NCI-H82 treated with DMSO at 0.1 percent for 48 hours (cell line): ENCODE measurements at regions not wholly inside any gene's neighbourhood (a gene's known extent, or its start where the extent isn't known, plus 50 kb on each side); places are given as distances from the start of the nearest gene placed in this dataset.
"Not testable (repeated sequence)": the region's sequence is repeated elsewhere in the genome, so short reads cannot be mapped to it uniquely, and the experiment has no call there.

Source experiments
- DNase-seq: peaks from one replicate; lab custom pipeline; 2025; ENCODE audit not compliant: unreplicated experiment; lab: John Stamatoyannopoulos, UW

DNA sequence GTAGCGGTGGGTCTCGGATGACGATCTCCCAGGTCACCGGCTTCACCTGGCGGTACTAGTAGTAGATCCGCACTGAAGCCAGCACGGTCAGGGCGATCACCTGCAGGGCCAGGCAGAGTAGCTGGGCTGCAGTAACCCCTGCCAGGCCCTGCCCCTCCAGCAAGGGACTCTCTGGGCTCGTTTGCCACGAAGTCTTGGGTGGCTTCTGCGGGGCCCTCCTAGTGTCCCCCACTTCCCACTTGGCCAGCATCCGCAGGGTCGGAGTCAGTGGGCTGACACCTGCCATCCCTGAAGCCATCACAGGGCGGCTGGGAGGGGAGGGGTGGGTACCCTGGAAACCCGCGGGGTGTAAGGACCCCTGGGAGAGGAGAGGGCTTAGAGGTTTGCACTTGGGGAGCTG, 214.0 kb downstream of the OR4C45 start:
- no peak for DNase-seq

- DNase-seq: no peak
These were observed 214.7 kb downstream of the OR4C45 start for GRCh38 chr11:50247309-50247874.

DNA sequence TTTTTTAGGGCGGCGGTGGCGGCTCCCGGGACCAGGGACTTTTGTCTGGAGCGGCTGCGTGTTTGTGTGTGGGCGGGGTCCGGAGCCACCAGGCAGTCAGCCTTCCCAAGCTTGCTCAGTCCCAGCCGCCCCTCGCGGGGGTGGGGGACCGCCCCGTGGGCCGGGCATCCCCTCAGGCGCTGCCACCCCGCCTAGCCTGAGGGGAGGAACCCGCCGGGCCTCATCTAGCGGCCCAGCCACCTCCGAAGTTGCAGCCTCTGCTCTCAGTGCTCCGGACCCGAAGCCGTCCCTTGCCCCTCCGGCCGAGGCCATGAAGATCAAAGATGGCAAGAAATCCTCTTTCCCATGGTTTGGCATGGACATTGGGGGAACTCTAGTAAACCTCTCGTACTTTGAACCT, 235.2 kb downstream of the OR4C45 start:
- no peak for DNase-seq

GRCh38 chr11:50275133-50275532, 242.5 kb downstream of the OR4C45 start:
- no peak for DNase-seq

- DNase-seq: no peak
These were observed 246.1 kb downstream of the OR4C45 start for GRCh38 chr11:50278756-50279155.

GRCh38 chr11:50298182-50298988, 265.7 kb downstream of the OR4C45 start:
- DNase-seq: no peak

DNA sequence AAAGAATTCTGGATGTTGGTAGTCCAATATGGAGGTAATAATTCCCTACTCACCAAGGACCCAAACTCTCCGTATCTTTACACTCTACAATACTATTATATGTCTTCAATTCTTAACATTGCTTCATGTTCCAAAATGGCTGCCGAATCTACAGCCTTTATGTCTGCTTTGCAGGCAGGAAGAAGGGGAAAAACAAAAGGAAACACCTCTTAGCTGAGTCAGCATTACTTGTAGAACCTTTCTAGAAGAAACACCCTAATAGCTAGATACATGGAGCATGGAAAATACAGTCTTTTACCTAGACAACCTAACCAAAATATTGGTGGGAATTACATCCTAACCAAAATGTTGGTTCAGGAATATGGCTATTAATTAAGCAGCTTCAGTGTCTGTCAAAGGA, 298.0 kb downstream of the OR4C45 start:
- DNase-seq: not testable (repeated sequence)

DNA sequence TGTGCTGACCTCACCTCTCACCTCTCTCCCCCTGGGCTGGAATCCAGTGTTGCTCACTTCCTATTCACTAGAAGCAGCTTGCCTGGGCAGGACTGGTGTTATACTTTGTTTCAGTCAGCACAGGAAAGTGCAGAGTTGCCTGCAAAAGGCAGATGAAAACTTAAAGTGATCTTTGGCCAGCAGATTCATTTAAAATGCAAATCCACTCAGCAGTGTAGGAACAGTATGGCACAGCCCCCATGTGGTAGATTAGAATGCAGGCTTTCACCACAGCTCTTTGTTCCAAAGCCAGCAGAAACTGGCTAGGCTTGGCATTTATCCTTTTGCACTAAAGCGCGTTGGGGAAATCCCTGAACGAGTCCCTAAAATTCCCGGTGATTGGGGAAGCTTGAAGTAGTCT, 301.2 kb downstream of the OR4C45 start:
- DNase-seq: no peak

DNA sequence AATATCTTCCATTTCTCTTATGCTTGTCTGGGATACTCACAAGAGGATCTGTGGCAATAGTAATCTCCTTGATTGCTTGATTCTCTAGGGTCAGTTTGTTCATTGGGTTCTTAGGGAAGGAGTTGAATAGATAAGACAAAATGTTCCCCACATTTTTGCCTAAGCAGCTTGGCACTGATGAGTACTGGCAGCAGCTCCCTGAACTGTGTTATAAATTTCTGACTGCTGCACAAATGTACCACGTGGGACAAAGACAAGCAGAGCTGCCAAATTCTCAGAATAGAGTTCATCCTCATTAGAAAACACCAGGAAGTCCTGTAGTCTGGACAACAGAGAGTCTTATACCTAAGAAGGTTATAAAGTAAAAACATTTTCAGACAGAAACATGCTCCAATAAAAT, 304.8 kb downstream of the OR4C45 start:
- DNase-seq: not testable (repeated sequence)

- DNase-seq: not testable (repeated sequence)
These were observed 315.3 kb downstream of the OR4C45 start for GRCh38 chr11:50348018-50348417.

DNA sequence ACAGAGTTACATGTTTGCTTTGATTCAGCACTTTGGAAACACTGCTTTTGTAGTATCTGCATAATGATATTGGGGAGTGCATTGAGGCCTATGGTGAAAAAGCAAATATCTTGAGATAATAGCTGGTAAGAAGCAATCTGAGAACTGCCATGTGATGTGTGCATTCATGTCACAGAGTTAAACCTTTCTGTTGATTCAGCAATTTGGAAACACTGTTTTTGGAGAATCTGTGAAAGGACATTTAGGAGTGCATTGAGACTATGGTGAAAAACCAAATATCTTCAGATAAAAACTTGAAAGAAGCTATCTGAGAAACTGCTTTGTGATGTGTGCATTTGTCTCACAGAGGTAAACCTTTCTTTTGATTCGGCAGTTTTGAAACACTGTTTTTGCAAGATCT, 346.8 kb downstream of the OR4C45 start:
- DNase-seq: no peak

GRCh38 chr11:50394017-50394416, 361.3 kb downstream of the OR4C45 start:
- no peak for DNase-seq

DNA sequence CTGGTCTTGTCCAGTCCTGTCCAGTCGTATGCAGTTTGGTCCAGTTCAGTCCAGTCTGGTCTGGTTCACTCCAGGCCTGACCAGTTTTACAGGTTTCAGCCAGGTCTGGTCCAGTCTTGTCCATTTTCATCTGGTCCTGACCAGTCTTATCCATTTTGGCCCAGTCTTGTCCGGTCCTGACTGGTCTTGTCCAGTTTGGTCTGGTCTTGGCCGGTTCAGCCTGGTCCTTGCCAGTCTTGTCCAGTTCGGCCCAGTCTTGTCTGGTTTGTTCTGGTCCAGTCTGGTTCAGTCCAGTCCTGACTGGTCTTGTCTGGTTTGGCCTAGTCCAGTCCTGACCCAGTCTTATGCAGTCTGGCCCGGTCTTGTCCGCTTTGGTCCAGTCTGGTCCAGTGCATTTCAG, 380.2 kb downstream of the OR4C45 start:
- DNase-seq: no peak

GRCh38 chr11:50423208-50423607, 390.5 kb downstream of the OR4C45 start:
- DNase-seq: no peak
